ENCODE measurements at regions not wholly inside any gene's neighbourhood (a gene's known extent, or its start where the extent isn't known, plus 50 kb on each side); places are given as distances from the start of the nearest gene placed in this dataset.
A peak's percentile ranks its signal among the peaks of the same experiment; 100 is the strongest.

DNA sequence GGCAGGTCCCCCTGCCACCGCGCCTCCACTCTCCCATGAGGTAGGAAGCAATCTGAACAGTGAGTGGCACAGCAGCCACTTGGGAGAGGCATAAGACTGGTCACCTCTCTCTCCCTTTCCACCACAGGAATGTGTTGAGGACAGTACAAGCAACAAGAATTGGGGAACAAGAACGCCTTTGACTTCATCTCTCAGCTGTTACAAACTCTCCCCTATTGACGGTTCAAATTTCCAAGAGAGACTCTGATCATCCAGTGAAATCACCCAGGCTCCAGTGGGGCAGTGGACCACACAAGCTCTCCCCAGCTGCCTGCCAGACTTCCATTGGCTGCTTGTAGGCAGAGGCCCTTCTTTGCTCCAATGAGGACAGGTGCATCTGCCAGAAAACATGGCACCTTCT is 249.9 kb upstream of the JUN start:
- intact Hi-C loops (cut with DNase I), result no loop called here
- Histone ChIP-seq H3K27ac (no peak overlapping the region), H3K36me3 (no peaks in the 10 kb centered on the region), H3K9me3 (no peaks in the 10 kb centered on the region), H3K4me1 (peaks cover 0 to 11% (median 0%) of the 10 kb centered on the region in 3 donors), H3K4me3 (no peak overlapping the region), H3K27me3 (no peaks in the 10 kb centered on the region)
- TF ChIP-seq CTCF (IDR thresholded peaks at IDR 0.05), result no peak
- no peak for TF ChIP-seq POLR2A (IDR thresholded peaks at IDR 0.05)
- DNase-seq, result no peak
- 80 to 87% methylated on average over 4 of the region's 4 CpGs for WGBS, 2 donors

GRCh38 chr1:59034925-59035324 is 251.1 kb upstream of the JUN start:
- 79 to 86% methylated on average over 9 to 10 of the region's 10 CpGs for WGBS, 2 donors
- no peak for DNase-seq
- TF ChIP-seq CTCF (IDR thresholded peaks at IDR 0.05), result no peak
- TF ChIP-seq POLR2A (IDR thresholded peaks at IDR 0.05), result no peak
- intact Hi-C loops (cut with DNase I), result no loop called here
- Histone ChIP-seq H3K9me3 (no peaks in the 10 kb centered on the region), H3K27ac (no peak overlapping the region), H3K4me3 (no peak overlapping the region), H3K36me3 (no peaks in the 10 kb centered on the region), H3K4me1 (peaks cover 0 to 4% (median 0%) of the 10 kb centered on the region in 3 donors), H3K27me3 (no peaks in the 10 kb centered on the region)

DNA sequence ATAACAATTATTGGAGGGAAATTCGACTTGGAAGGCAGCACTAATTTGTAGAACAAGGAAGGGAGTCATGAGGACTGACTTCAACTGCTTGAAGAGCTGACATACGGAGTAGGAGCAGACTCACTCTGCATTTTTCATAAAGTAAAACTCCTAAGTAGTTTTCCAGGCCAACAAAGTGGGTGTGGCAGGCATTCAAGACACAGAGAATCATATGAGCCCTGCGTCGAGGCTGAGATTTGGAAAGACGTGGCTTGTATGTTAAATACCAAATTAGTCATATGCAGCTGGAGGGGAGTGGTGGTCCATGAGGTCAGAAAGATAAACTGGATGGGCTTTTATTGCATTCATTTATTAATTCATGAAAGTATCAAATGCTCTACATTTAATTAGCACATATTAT is 255.7 kb upstream of the JUN start:
- intact Hi-C loops (cut with DNase I), result no loop called here
- no peak for DNase-seq

GRCh38 chr1:59040486-59040885 is 256.4 kb upstream of the FGGY start:
- no peak for TF ChIP-seq CTCF (IDR thresholded peaks at IDR 0.05)
- TF ChIP-seq POLR2A (IDR thresholded peaks at IDR 0.05), result no peak
- H3K36me3 ChIP-seq, result no peaks in the 10 kb centered on the region
- no peak overlapping the region for H3K4me3 ChIP-seq
- DNase-seq, result no peak
- H3K4me1 ChIP-seq, result peaks cover 0 to 24% (median 4%) of the 10 kb centered on the region in 3 donors
- H3K27ac ChIP-seq, result no peak overlapping the region
- H3K27me3 ChIP-seq, result no peaks in the 10 kb centered on the region
- intact Hi-C loops (cut with DNase I), result no loop called here
- 85 to 87% methylated on average over 2 of the region's 2 CpGs for WGBS, 2 donors
- H3K9me3 ChIP-seq, result no peaks in the 10 kb centered on the region

More for the DNA sequence above, 255.7 kb upstream of the JUN start:
- Histone ChIP-seq H3K27me3 (no peaks in the 10 kb centered on the region), H3K27ac (no peak overlapping the region), H3K4me3 (no peak overlapping the region), H3K9me3 (no peaks in the 10 kb centered on the region), H3K4me1 (peaks cover 0 to 24% (median 4%) of the 10 kb centered on the region in 3 donors), H3K36me3 (no peaks in the 10 kb centered on the region)
- no peak for TF ChIP-seq POLR2A (IDR thresholded peaks at IDR 0.05)
- no peak for TF ChIP-seq CTCF (IDR thresholded peaks at IDR 0.05)
- 66 to 71% methylated on average over 5 of the region's 5 CpGs for WGBS, 2 donors

DNA sequence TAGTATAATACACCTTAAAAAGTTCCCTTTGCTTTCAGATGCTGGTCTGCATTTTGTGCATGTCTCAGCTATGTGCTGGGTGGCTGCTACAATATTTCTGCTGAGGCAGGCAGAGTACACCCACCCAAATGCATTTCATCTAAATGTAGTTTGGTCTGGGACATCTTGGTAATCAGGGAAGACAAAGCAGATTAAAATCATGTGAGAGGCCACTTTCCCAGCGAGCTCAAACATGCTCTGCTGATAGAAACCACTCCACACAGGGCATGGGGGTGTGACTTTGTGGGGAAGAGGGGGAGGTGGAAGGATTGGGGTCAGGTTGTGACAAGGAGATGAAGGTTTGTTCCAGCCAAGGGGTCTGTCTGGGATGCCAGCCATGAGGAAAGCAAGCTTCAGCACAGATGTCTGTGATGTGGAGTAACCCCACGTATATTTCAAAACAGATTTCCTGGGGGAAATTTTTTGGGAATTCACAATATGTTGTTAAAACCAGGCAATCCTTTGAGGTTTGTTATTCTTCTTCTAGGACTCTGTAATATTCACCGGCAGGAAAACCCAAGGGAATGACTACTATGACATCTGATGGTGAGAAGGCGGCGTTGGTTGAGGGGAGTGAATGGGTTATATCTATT is 255.1 kb upstream of the FGGY start:
- no peak for DNase-seq
- Histone ChIP-seq H3K4me3 (no peak overlapping the region), H3K9me3 (no peaks in the 10 kb centered on the region), H3K27ac (peak overlapping the region in 2 of 4 donors; percentile 19 to 43), H3K27me3 (no peaks in the 10 kb centered on the region), H3K36me3 (no peaks in the 10 kb centered on the region), H3K4me1 (peaks cover 0 to 28% (median 4%) of the 10 kb centered on the region in 3 donors)
- TF ChIP-seq POLR2A (IDR thresholded peaks at IDR 0.05), result no peak
- TF ChIP-seq CTCF (IDR thresholded peaks at IDR 0.05), result no peak
- WGBS, 2 donors, result 66 to 71% methylated on average over 5 of the region's 5 CpGs
- intact Hi-C loops (cut with DNase I), result no loop called here
